ENCODE measurements at regions not wholly inside any gene's neighbourhood (a gene's known extent, or its start where the extent isn't known, plus 50 kb on each side); places are given as distances from the start of the nearest gene placed in this dataset.

- H3K4me3 ChIP-seq (ENCODE audit: low read depth, low read length), result no peak overlapping the region
- DNase-seq (ENCODE audit: low read depth), result no peak
- no peak for TF ChIP-seq CTCF (IDR thresholded peaks at IDR 0.05; ENCODE audit: control insufficient read depth, extremely low read depth, insufficient read depth)
These were observed 947.9 kb upstream of the CHORDC1 start for GRCh38 chr11:91170711-91171110.

DNA sequence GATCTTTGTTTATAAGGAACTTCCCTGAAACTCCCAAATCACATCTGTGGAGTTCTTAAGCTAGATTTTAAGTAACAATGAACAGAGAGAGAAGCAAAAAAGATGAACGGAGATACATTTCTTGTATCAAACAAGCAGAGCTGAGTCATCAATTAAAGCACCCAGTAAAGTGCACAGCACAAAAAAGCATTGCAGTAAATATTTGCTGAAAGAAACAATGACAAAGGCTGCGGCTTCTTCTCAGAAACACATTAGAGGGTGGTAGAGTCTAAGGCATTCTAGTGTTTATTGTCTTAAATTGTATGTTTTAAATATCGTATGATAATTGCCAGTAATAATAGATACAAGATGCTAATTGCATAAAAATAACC is 941.6 kb upstream of the CHORDC1 start:
- no peak overlapping the region for H3K4me3 ChIP-seq (ENCODE audit: low read depth, low read length)
- TF ChIP-seq CTCF (IDR thresholded peaks at IDR 0.05; ENCODE audit: control insufficient read depth, extremely low read depth, insufficient read depth), result no peak
- DNase-seq (ENCODE audit: low read depth), result no peak

- H3K4me3 ChIP-seq (ENCODE audit: low read depth, low read length), result no peak overlapping the region
- DNase-seq (ENCODE audit: low read depth), result no peak
- TF ChIP-seq CTCF (IDR thresholded peaks at IDR 0.05; ENCODE audit: control insufficient read depth, extremely low read depth, insufficient read depth), result no peak
These were observed 941.0 kb upstream of the CHORDC1 start for GRCh38 chr11:91163619-91164451.

- TF ChIP-seq CTCF (IDR thresholded peaks at IDR 0.05; ENCODE audit: control insufficient read depth, extremely low read depth, insufficient read depth), result no peak
- no peak for DNase-seq (ENCODE audit: low read depth)
- no peak overlapping the region for H3K4me3 ChIP-seq (ENCODE audit: low read depth, low read length)
These were observed 937.8 kb upstream of the CHORDC1 start for GRCh38 chr11:91160661-91161060.

GRCh38 chr11:91158891-91159537 is 936.2 kb upstream of the CHORDC1 start:
- no peak for TF ChIP-seq CTCF (IDR thresholded peaks at IDR 0.05; ENCODE audit: control insufficient read depth, extremely low read depth, insufficient read depth)
- no peak for DNase-seq (ENCODE audit: low read depth)
- H3K4me3 ChIP-seq (ENCODE audit: low read depth, low read length), result no peak overlapping the region

DNA sequence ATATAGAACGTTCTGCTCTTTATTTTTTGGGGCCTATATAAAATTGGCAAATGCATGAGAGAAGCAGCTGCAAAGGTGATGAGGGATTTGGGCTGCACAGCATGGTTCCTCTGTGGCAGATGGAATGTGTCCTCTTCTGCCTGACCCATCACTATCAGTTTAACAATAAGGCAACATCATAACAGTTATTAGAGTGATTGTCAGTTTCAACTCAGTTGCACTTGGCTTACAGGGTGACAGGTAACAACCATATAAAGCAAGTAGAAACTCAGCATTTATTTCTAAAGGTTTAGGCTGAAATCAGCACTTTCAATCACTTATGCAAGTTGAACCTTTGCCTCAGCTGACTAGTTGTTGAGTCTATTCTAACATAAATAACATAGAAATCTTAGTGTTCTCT is 935.4 kb upstream of the CHORDC1 start:
- TF ChIP-seq CTCF (IDR thresholded peaks at IDR 0.05; ENCODE audit: control insufficient read depth, extremely low read depth, insufficient read depth), result no peak
- H3K4me3 ChIP-seq (ENCODE audit: low read depth, low read length), result no peak overlapping the region
- DNase-seq (ENCODE audit: low read depth), result no peak

Measured in LNCaP clone FGC (cell line).